Upper lobe of left lung (tissue), 4 donors: ENCODE measurements at regions not wholly inside any gene's neighbourhood (a gene's known extent, or its start where the extent isn't known, plus 50 kb on each side); places are given as distances from the start of the nearest gene placed in this dataset.

Source experiments
- EP300 ChIP-seq, 4 donors: sonication (generic); formaldehyde crosslinking; IDR thresholded peaks; one replicate each; pipeline ENCODE4 v1.5.1; 2017; ENCODE audit warnings: antibody characterized with exemption in 4 of 4, control low read depth in 2 of 4
- POLR2A ChIP-seq, 4 donors: fragments of 450-650 bp; IDR thresholded peaks; one replicate each; pipeline ENCODE4 v1.5.1; 2016 to 2017; ENCODE audit warnings: antibody characterized with exemption in 4 of 4, mild to moderate bottlenecking in 2 of 4
- POLR2AphosphoS5 ChIP-seq, 2 donors: sonication (generic); formaldehyde crosslinking; IDR thresholded peaks; one replicate each; pipeline ENCODE4 v1.5.1; 2017; ENCODE audit warnings: antibody characterized with exemption in 2 of 2
- TF ChIP-seq, protein P1 (sequence below), 6 experiments: fragments of 450-650 bp in 4 of 6; fragments of 200-600 bp in 2 of 6; sonication (generic) in 2 of 6; IDR thresholded peaks; one replicate each; pipeline ENCODE4 v1.5.1; 2016 to 2019; ENCODE audit warnings: antibody characterized with exemption in 6 of 6

DNA sequence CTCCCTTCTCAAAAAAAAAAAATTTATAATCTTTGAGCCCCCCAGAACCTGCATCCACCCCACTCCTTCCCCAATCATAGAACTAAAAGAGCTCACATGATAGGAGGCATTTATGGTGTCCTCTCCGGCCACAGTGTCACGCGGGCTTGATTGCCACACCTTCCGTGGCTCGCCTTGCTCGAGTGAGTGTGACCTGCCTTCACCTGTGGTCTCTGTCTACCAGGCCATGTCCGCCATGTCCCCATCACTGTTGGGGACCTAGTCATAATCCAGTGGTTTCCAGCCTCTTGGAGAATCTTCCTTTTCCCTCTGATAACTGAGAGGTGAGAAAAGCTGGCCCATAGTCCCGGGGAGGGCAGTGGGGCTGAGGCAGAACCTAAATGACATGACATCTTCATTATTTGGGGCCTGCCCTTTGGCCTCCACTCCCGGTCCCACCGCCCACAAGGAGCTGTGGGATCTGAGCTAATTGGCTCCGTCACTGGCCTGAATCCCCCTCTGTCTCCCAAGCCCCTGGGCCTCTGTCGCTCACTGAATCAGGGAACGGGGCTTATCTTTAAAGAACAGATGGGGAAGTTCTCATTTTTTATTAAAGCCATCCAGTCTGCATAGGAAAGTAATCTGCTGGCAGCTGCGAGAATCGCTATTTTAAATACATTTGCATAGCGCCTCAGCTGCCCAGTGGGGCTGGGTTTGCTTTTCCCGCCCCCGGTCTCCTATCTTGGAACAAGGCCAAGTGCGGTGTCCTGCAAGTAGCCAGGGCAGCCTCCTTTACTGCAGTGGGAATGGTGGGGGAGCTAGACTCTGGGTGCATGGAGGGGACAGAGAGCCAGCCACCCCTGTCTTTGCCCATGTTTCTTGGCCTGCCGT is 197.6 kb upstream of the PMEPA1 start:
- TF ChIP-seq, protein P1, sequence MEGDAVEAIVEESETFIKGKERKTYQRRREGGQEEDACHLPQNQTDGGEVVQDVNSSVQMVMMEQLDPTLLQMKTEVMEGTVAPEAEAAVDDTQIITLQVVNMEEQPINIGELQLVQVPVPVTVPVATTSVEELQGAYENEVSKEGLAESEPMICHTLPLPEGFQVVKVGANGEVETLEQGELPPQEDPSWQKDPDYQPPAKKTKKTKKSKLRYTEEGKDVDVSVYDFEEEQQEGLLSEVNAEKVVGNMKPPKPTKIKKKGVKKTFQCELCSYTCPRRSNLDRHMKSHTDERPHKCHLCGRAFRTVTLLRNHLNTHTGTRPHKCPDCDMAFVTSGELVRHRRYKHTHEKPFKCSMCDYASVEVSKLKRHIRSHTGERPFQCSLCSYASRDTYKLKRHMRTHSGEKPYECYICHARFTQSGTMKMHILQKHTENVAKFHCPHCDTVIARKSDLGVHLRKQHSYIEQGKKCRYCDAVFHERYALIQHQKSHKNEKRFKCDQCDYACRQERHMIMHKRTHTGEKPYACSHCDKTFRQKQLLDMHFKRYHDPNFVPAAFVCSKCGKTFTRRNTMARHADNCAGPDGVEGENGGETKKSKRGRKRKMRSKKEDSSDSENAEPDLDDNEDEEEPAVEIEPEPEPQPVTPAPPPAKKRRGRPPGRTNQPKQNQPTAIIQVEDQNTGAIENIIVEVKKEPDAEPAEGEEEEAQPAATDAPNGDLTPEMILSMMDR (IDR thresholded peaks at IDR 0.05) = no peak
- no peak for TF ChIP-seq POLR2A (IDR thresholded peaks at IDR 0.05)
- TF ChIP-seq POLR2AphosphoS5 (IDR thresholded peaks at IDR 0.05) = no peak
- no peak for TF ChIP-seq EP300 (IDR thresholded peaks at IDR 0.05)
